Renal cortex interstitium (tissue), 11 donors: ENCODE measurements at regions not wholly inside any gene's neighbourhood (a gene's known extent, or its start where the extent isn't known, plus 50 kb on each side); places are given as distances from the start of the nearest gene placed in this dataset.

ENCODE experiments used
- DNase-seq, 11 donors: peaks; one replicate each; pipeline ENCODE4 v3.0.0-alpha.2; 2013; ENCODE audit warnings: low read depth in 9 of 11, low spot score in 4 of 11; ENCODE audit errors: extremely low read depth in 1 of 11

GRCh38 chr9:35540315-35540714, 50.4 kb downstream of the RUSC2 start:
- DNase-seq: no peak

- no peak for DNase-seq
Measured at GRCh38 chr9:35546853-35547252, 56.9 kb downstream of the RUSC2 start.

- no peak for DNase-seq
Measured at GRCh38 chr9:35547889-35548418, 57.1 kb upstream of the TESK1 start.

GRCh38 chr9:35548571-35548970, 56.5 kb upstream of the TESK1 start:
- DNase-seq: no peak

GRCh38 chr9:35549441-35549840, 55.6 kb upstream of the TESK1 start:
- DNase-seq: no peak

- no peak for DNase-seq
Measured at GRCh38 chr9:35552376-35552775, 52.7 kb upstream of the TESK1 start.

GRCh38 chr9:35552837-35553236, 52.2 kb upstream of the TESK1 start:
- DNase-seq: no peak

- DNase-seq: peak in 7 of 11 donors; percentile 45 to 70 (median 65)
Measured at GRCh38 chr9:35553670-35554543, 51.2 kb upstream of the TESK1 start.

GRCh38 chr9:35555246-35555701, 49.8 kb upstream of the TESK1 start:
- DNase-seq: no peak
